Bronchial epithelial cell (primary cell): ENCODE measurements at regions not wholly inside any gene's neighbourhood (a gene's known extent, or its start where the extent isn't known, plus 50 kb on each side); places are given as distances from the start of the nearest gene placed in this dataset.
A peak's percentile ranks its signal among the peaks of the same experiment; 100 is the strongest.

Experiments used
- DNase-seq: peaks from one replicate; pipeline ENCODE4 v3.0.0-alpha.2; 2010; ENCODE audit warnings: low read depth
- FAIRE-seq: peaks from 2 replicates; lab custom pipeline; 2011; peaks lifted over from hg19 to GRCh38; lab: Jason Lieb, UNC
- H3K27me3 ChIP-seq: 2 replicates; pipeline ENCODE4 v1.5.1; 2011; ENCODE audit warnings: low read length; ENCODE audit not compliant: control insufficient read depth, insufficient read depth
- H3K36me3 ChIP-seq: 2 replicates; pipeline ENCODE4 v1.5.1; 2011; ENCODE audit warnings: low read length; ENCODE audit not compliant: control insufficient read depth, insufficient read depth
- H3K4me3 ChIP-seq: 2 replicates; pipeline ENCODE4 v1.5.1; 2011; ENCODE audit warnings: mild to moderate bottlenecking, low read depth, low read length, control low read depth
- CTCF ChIP-seq: IDR thresholded peaks from 2 replicates; pipeline ENCODE4 v1.5.1; 2011; ENCODE audit warnings: mild to moderate bottlenecking, moderate library complexity, low read length, control low read depth, inconsistent platforms; ENCODE audit not compliant: insufficient read depth, severe bottlenecking

- FAIRE-seq (no peak), DNase-seq (peak; percentile 92)
- Histone ChIP-seq H3K4me3 (no peak overlapping the region), H3K27me3 (no peaks in the 10 kb centered on the region), H3K36me3 (no peaks in the 10 kb centered on the region)
- no peak for TF ChIP-seq CTCF
Measured at GRCh38 chr11:106457727-106458126, 380.3 kb downstream of the AASDHPPT start.

GRCh38 chr11:106459135-106459534, 381.7 kb downstream of the AASDHPPT start:
- FAIRE-seq: no peak
- no peak for DNase-seq
- Histone ChIP-seq H3K27me3 (no peaks in the 10 kb centered on the region), H3K36me3 (no peaks in the 10 kb centered on the region), H3K4me3 (no peak overlapping the region)
- TF ChIP-seq CTCF: no peak

- TF ChIP-seq CTCF: no peak
- no peaks in the 10 kb centered on the region for H3K36me3 ChIP-seq
- no peak overlapping the region for H3K4me3 ChIP-seq
- no peaks in the 10 kb centered on the region for H3K27me3 ChIP-seq
- FAIRE-seq: no peak
- no peak for DNase-seq
Measured at GRCh38 chr11:106461148-106461691, 383.8 kb downstream of the AASDHPPT start.

- H3K27me3 ChIP-seq: no peaks in the 10 kb centered on the region
- no peak for TF ChIP-seq CTCF
- DNase-seq (no peak), FAIRE-seq (no peak)
- H3K36me3 ChIP-seq: no peaks in the 10 kb centered on the region
- H3K4me3 ChIP-seq: no peak overlapping the region
Measured at GRCh38 chr11:106461839-106462545, 384.5 kb downstream of the AASDHPPT start.

- no peak for DNase-seq
- FAIRE-seq: no peak
- no peak for TF ChIP-seq CTCF
Measured at GRCh38 chr11:106463154-106463553, 385.7 kb downstream of the AASDHPPT start.

More at GRCh38 chr11:106463154-106463553, 385.7 kb downstream of the AASDHPPT start:
- H3K27me3 ChIP-seq: no peaks in the 10 kb centered on the region
- H3K4me3 ChIP-seq: no peak overlapping the region
- H3K36me3 ChIP-seq: no peaks in the 10 kb centered on the region
